K562 (cell line): ENCODE measurements at regions not wholly inside any gene's neighbourhood (a gene's known extent, or its start where the extent isn't known, plus 50 kb on each side); places are given as distances from the start of the nearest gene placed in this dataset.

Experiments used
- ETS2 ChIP-seq: IDR thresholded peaks from 2 replicates; pipeline ENCODE4 v1.6.1; 2016; ENCODE audit warnings: borderline replicate concordance, missing genetic modification characterization, mild to moderate bottlenecking, moderate library complexity, missing compliant biosample characterization; ENCODE audit not compliant: poor library complexity, severe bottlenecking
- ETV6 ChIP-seq, 3 experiments: fragments of 150-350 bp in 1 of 3; sonication (generic) in 1 of 3; formaldehyde crosslinking in 1 of 3; IDR thresholded peaks; 2 replicates each; pipeline versions ENCODE4 v1.6.1 to v1.8.0; 2014 to 2022; ENCODE audit warnings: borderline replicate concordance in 2 of 3, low read depth in 2 of 3, antibody characterized with exemption in 1 of 3, low read length in 1 of 3, mild to moderate bottlenecking in 1 of 3, missing genetic modification reagents in 1 of 3
- ILF3 ChIP-seq: fragments of 450-650 bp; IDR thresholded peaks from 2 replicates; pipeline ENCODE4 v1.6.1; 2018; ENCODE audit warnings: antibody characterized with exemption, mild to moderate bottlenecking, moderate library complexity, borderline replicate concordance
- KAT7 ChIP-seq: sonication (generic); formaldehyde crosslinking; IDR thresholded peaks from 2 replicates; pipeline ENCODE4 v1.8.0; 2022; ENCODE audit warnings: missing genetic modification reagents, mild to moderate bottlenecking, borderline replicate concordance
- ZBTB26 ChIP-seq: fragments of 450-650 bp; formaldehyde crosslinking; IDR thresholded peaks from 2 replicates; pipeline ENCODE4 v1.4.0; 2022; ENCODE audit warnings: missing genetic modification characterization
- ZBTB34 ChIP-seq: fragments of 250-450 bp; sonication (Bioruptor Pico); IDR thresholded peaks from 2 replicates; pipeline ENCODE4 v1.8.0; 2021; ENCODE audit warnings: mild to moderate bottlenecking, moderate library complexity
- ZBTB43 ChIP-seq: sonication (generic); formaldehyde crosslinking; IDR thresholded peaks from 2 replicates; pipeline ENCODE4 v1.8.0; 2023; ENCODE audit warnings: mild to moderate bottlenecking, missing genetic modification reagents
- ZNF140 ChIP-seq: fragments of 250-450 bp; sonication (Bioruptor Pico); IDR thresholded peaks from 2 replicates; pipeline ENCODE4 v1.8.0; 2021; ENCODE audit warnings: moderate library complexity, mild to moderate bottlenecking, inconsistent platforms
- TF ChIP-seq, protein P1 (sequence below): fragments of 250-450 bp; sonication (Bioruptor Pico); IDR thresholded peaks from 2 replicates; pipeline ENCODE4 v1.5.0; 2021
- TF ChIP-seq, protein P2 (sequence below): fragments of 250-450 bp; sonication (Bioruptor Pico); IDR thresholded peaks from 2 replicates; pipeline ENCODE4 v1.8.0; 2021; ENCODE audit warnings: borderline replicate concordance, mild to moderate bottlenecking, moderate library complexity; ENCODE audit not compliant: poor library complexity, severe bottlenecking

DNA sequence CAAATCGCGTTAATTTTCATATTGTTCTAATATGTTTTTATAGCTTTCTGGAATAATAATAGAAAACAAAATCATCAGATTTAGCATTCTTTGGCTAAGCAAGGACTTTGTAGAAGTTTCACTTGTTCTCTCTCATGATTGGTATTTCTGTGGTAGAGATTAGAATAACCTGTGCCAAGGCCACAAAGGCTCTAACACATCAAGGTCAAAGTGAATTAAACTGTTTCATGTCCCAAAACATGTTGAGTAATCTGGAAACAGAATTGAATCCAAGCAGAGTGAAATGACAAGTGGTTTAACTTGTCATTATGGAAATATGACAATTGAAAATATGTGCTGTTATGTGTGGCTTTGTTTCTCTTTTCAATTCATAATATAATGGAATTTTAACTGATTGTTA, 617.4 kb downstream of the CCDC85A start (continued):
- TF ChIP-seq, protein P1, sequence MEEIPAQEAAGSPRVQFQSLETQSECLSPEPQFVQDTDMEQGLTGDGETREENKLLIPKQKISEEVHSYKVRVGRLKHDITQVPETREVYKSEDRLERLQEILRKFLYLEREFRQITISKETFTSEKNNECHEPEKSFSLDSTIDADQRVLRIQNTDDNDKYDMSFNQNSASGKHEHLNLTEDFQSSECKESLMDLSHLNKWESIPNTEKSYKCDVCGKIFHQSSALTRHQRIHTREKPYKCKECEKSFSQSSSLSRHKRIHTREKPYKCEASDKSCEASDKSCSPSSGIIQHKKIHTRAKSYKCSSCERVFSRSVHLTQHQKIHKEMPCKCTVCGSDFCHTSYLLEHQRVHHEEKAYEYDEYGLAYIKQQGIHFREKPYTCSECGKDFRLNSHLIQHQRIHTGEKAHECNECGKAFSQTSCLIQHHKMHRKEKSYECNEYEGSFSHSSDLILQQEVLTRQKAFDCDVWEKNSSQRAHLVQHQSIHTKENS = no peak
- no peak for TF ChIP-seq ETV6 (IDR thresholded peaks at IDR 0.05; ENCODE audit: borderline replicate concordance in 1 of 2, low read depth in 2 of 2, low read length in 1 of 2)
- no peak for TF ChIP-seq ETV6 (CRISPR knock-in tag; IDR thresholded peaks at IDR 0.05; ENCODE audit: borderline replicate concordance)
- TF ChIP-seq ETS2 (tag) = no peak
- TF ChIP-seq ZBTB34 (CRISPR knock-in tag) = no peak
- TF ChIP-seq, protein P2, sequence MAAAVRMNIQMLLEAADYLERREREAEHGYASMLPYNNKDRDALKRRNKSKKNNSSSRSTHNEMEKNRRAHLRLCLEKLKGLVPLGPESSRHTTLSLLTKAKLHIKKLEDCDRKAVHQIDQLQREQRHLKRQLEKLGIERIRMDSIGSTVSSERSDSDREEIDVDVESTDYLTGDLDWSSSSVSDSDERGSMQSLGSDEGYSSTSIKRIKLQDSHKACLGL (CRISPR knock-in tag) = no peak
- TF ChIP-seq ZNF140 (CRISPR knock-in tag) = no peak
- no peak for TF ChIP-seq KAT7
- no peak for TF ChIP-seq ZBTB26 (CRISPR knock-in tag)
- no peak for TF ChIP-seq ILF3
- TF ChIP-seq ZBTB43 = no peak
